Epithelial cell of esophagus (primary cell): ENCODE measurements at regions not wholly inside any gene's neighbourhood (a gene's known extent, or its start where the extent isn't known, plus 50 kb on each side); places are given as distances from the start of the nearest gene placed in this dataset.

Experiments
- DNase-seq: peaks from one replicate; pipeline ENCODE4 v3.0.0; 2010; ENCODE audit warnings: low read depth
- H3K4me3 ChIP-seq: 2 replicates; pipeline ENCODE4 v1.5.1; 2011; ENCODE audit warnings: mild to moderate bottlenecking, low read length, control low read depth
- TF ChIP-seq, protein P1 (sequence below): IDR thresholded peaks from 2 replicates; pipeline ENCODE4 v1.5.1; 2011; ENCODE audit warnings: low read depth, mild to moderate bottlenecking, low read length, control low read depth, inconsistent platforms; ENCODE audit not compliant: insufficient read depth; ENCODE audit errors: missing control alignments

DNA sequence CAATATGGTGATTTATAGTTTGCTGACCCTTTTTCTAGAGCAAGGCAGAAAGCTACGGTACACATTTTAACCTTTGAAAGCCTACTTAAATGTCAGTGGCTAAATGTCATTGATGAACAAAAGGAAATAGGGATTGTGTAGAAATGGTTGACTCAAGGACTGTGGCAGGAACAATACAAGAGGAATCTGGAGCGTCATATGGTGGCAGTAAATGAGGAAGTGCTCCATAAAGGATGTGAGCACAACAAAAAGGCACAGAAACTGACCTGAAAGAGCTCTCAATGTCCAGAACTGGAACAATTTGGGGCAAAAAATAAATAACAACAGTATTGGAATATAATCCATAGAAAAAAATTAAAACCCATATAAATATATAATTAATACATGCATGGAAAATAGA is 443.9 kb upstream of the VRK2 start:
- no peak overlapping the region for H3K4me3 ChIP-seq
- TF ChIP-seq, protein P1, sequence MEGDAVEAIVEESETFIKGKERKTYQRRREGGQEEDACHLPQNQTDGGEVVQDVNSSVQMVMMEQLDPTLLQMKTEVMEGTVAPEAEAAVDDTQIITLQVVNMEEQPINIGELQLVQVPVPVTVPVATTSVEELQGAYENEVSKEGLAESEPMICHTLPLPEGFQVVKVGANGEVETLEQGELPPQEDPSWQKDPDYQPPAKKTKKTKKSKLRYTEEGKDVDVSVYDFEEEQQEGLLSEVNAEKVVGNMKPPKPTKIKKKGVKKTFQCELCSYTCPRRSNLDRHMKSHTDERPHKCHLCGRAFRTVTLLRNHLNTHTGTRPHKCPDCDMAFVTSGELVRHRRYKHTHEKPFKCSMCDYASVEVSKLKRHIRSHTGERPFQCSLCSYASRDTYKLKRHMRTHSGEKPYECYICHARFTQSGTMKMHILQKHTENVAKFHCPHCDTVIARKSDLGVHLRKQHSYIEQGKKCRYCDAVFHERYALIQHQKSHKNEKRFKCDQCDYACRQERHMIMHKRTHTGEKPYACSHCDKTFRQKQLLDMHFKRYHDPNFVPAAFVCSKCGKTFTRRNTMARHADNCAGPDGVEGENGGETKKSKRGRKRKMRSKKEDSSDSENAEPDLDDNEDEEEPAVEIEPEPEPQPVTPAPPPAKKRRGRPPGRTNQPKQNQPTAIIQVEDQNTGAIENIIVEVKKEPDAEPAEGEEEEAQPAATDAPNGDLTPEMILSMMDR = no peak
- no peak for DNase-seq

DNA sequence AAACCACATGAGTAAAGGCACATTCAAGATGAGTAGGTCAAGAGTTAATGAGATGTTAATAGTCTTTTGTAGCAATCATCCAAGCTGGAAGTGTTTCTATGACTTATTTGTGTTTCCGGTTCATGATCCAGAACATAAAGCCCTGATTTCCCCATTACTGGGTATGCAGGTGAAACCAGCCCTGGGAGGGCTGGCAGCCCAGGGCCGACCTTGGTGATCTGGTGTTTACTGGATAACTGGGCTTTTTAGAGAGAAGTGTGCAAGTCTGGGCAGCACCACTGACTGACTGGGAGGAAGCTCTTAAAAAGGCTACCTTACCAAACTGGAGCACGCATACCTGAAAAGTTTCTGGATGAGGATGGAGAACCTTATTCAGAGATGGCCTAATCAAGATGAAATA is 431.6 kb upstream of the VRK2 start:
- no peak overlapping the region for H3K4me3 ChIP-seq
- TF ChIP-seq, protein P1 = no peak
- DNase-seq = no peak

DNA sequence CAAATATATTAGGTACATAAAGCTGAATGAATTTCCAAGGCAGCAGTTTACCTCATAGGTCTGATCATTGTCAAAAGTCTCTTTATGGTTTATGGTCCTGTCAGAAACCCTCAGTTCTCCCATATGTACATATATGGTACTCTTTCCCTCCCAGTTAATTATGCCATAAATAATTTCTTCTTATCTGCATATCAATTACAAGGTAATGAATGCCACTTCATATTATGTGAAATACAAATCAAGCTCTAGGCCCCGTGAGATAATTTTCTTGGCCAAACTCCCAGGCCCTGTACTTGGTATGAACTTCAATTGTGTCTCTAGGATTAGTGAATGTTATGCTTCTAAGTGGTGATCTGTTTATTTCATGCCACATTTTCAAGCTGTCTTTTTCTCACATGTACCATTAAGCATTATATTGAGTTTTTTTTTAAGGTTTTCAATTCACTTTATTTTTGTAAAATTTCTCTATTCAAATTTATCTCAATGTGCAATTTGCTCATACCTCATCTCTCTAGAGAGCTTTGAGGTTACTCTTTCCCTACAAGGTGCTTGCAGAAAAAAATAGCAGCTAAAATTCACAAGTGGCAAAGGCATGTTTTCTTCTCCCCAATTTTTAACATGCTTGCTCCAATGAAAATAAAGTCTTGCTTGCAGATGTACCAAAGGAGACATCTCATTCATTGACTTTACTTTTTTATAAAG is 430.6 kb upstream of the VRK2 start:
- no peak for DNase-seq
- TF ChIP-seq, protein P1 = no peak
- no peak overlapping the region for H3K4me3 ChIP-seq

DNA sequence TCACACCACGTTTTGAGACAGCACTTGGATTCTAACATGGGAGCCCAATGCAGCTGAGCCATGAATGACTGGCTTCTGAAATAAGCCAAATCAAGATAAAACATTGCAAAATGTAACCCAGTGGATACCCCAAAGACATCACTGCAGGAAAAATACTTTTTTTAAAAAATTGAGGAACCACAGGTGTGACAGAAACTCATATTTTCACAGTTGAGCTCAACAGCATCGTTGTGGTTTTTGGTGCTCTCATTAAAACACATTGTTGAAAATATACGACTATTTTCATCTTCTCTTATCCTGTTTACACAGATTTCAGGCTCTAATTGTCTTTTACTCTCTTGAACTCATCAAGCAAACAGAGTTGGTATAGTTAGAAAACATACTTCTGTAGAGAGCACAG is 429.3 kb upstream of the VRK2 start:
- no peak overlapping the region for H3K4me3 ChIP-seq
- DNase-seq = no peak
- TF ChIP-seq, protein P1 = no peak

DNA sequence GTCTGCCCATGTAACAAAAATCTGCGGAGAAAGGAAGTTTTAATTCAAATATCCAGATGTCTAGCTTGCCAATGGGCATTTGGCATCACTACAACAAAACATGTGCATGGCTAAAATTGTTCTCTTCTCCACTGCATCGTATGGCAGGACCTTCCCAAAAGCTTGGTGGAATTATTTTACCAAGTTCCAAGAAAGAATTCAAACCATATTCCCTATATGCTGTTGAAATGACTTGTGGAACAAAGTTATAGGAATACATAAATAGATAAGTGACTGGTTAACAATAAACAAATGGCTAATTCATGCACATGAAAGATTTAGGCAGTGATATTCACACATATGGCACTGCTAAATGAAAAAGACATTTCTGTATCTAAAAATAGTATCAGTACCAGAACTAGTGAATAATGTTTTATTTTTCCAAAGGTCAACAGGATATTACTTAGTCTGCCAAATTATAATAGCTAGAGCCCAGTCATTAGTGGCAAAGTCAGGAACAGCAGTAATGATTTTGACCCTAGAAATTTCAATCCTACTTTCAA is 425.4 kb upstream of the VRK2 start:
- DNase-seq = no peak
- TF ChIP-seq, protein P1 = no peak
- H3K4me3 ChIP-seq = no peak overlapping the region

DNA sequence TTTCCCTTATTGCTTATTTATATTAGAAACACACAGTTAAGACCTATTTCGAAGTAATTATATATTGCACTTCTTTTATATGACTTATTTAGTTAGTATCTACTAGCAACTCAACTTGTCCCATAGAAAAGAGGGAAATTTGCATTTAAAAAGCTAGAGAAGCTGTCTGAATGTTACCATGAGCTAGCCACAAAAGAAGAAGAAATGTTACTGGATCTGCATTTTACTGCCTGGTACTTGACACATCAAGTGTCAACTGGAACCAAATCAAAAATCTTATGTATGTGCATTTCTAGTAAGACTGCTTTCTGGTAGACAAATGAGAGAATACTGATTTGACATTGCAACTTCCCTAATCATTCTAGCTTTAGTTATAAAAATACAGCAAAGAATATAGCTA is 424.6 kb upstream of the VRK2 start:
- TF ChIP-seq, protein P1 = no peak
- H3K4me3 ChIP-seq = no peak overlapping the region
- no peak for DNase-seq

DNA sequence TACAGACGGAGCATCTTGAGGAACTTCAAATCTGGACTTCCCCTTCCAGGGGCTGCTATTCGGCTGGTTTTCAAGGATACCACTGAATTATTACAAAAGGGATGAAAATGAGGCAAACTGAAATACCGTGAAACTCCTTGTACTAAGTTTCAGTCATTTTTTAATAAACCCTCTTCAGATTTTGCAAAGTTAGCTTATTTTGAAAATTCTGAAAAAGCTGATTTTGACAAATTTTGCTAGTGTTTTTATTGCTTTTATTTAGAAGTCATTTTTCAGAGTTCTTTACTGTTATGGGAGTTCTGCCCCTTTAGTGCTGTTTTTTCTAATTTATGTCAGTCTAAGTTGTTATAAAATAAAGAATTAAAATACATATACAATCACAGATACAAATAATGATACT is 390.4 kb upstream of the VRK2 start:
- DNase-seq = no peak
- H3K4me3 ChIP-seq = no peak overlapping the region
- TF ChIP-seq, protein P1 = no peak
